ENCODE measurements at regions not wholly inside any gene's neighbourhood (a gene's known extent, or its start where the extent isn't known, plus 50 kb on each side); places are given as distances from the start of the nearest gene placed in this dataset.

- no peak for DNase-seq
Measured at GRCh38 chr5:33224285-33224961, 216.3 kb upstream of the TARS1 start.

- DNase-seq, result no peak
Measured at GRCh38 chr5:33227247-33227646, 213.5 kb upstream of the TARS1 start.

- no peak for DNase-seq
Measured at GRCh38 chr5:33227746-33228145, 213.0 kb upstream of the TARS1 start.

DNA sequence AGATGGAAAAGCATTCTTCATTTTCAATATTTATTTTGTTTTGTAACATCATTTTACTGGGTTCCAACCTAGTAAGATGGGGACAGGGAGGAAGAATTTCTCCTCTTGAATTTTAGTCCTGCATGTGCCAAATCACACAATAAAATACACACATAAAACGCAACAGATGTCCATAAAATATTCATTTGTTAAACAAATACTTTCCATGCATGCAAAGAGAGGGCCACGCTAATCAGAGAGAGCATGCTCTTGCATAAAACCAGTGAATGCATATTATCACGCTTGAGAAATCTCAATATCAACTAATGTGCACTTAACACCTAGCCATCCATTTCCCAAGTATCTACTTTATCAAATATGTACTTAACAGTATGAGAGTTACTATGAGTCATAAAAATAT is 212.6 kb upstream of the TARS1 start:
- no peak for DNase-seq

DNA sequence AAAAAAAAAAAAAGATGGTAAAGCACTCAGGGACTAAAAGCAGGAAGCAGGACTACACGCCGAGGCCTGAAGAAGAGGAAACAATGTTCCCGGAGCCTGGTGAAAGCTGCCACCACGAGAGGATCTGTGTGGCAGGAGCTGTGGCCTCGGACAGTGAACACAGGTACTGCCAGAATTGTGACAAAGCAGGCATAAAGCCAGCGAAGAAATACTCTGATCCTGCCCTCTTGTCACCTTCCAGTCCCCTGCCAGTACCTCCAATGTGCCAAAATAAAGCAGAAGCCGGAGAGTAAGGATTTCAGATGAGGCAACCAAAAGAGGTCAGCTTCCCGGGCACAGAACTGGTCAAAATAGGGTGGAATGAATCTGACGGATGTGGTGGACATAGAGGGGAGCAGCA is 211.5 kb upstream of the TARS1 start:
- DNase-seq, result no peak

- DNase-seq, result no peak
Measured at GRCh38 chr5:33230467-33231078, 210.2 kb upstream of the TARS1 start.

- DNase-seq, result no peak
Measured at GRCh38 chr5:33231214-33231710, 209.5 kb upstream of the TARS1 start.

- no peak for DNase-seq
Measured at GRCh38 chr5:33231935-33232334, 208.8 kb upstream of the TARS1 start.

DNA sequence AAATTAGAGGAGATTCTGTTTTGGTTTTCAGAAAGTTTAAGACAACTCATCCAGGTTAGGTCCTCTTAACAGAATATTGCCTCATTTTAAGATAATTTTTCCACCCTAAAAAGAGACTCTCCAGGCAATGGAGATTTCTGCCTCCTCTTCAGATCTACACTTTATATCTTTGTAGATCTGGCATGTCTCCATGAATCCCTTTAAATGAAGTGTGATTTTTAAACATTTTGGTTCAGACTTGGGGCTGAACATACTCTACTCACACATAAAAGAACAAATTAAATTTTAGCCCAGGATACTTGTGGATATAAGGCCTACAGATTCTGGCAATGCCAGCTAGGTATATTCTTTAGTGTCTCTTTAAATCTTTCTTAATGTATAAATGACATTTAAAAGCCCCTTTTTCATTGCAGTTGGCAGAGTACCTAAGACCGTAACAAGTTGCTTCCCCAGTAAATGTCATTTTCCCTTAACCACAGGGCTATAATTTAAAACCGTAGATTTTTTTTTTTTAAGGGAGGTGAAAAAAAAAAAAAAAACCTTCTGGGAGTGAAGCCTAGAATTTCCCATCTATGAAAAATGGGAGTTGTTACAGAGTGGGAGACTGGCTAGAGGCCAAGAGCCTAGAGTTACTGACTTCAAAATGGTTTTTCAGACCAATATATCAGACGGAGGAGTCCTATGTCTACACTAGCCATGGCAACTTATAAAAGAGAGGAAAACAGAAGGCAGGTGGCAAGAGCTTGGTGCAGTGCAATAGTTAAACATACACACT is 207.8 kb upstream of the TARS1 start:
- DNase-seq, result no peak

GRCh38 chr5:33235304-33235703 is 205.5 kb upstream of the TARS1 start:
- DNase-seq, result no peak

DNA sequence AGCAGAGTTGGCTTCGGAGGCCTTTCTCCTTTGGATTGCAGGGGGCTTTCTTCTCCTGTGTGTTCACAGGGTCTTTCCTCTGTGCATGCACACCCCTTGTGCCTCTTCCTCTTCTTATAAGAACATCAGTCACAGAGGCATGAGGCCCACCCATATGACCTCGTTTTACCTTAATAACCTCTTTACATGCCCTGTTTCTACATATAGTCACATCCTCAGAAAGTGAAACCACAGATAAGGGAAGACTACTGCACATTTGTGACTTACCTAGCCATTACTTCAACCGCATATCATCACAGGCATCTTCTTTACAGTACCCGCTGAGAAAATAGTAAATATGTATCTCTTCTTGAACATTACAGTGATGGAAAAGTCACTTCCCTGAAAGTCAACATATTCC is 204.9 kb upstream of the TARS1 start:
- no peak for DNase-seq

DNA sequence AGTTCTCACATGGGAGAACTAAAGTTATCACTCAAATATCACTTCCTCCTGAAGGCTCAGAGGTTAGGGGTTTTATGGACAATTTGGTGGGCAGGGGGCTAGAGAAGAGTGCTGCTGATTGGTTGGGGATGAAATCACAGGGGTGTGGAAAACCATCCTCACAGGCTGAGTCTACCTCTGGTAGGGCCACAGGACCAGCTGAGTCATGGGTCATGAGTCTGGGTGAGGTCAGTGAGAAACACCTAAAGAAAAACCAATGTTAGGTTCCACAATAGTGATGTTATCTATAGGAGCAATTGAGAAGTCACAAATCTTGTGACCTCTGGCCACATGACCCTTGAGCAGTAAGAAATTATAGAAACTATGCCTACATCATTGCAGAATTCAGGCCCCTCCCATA is 203.3 kb upstream of the TARS1 start:
- no peak for DNase-seq

GRCh38 chr5:33238826-33239695 is 201.7 kb upstream of the TARS1 start:
- DNase-seq, result no peak

DNA sequence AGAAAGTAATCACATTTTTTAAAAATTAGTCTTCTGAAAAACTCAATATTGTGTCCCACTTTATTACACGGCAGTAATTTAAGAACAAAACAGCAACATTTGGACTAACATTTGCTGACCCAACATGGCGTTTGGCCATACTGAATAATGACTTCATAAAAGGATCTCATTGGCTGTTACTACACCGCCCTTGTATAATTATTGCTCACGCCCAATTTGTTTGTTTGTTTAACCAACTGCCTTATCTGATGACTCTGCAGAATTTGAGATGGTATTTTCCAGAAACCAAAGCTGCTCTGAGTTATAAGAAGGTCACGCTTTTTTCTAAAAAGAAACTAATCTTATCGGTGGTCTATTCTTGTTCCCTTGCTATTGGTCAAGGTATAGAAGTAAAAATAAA is 200.2 kb upstream of the TARS1 start:
- no peak for DNase-seq

- DNase-seq, result no peak
Measured at GRCh38 chr5:33241802-33242201, 199.0 kb upstream of the TARS1 start.

GRCh38 chr5:33242277-33242676 is 198.5 kb upstream of the TARS1 start:
- no peak for DNase-seq

- no peak for DNase-seq
Measured at GRCh38 chr5:33244441-33245150, 196.2 kb upstream of the TARS1 start.

- no peak for DNase-seq
Measured at GRCh38 chr5:33254579-33254978, 186.2 kb upstream of the TARS1 start.

- no peak for DNase-seq
Measured at GRCh38 chr5:33257807-33258429, 182.8 kb upstream of the TARS1 start.

GRCh38 chr5:33258553-33258952 is 182.2 kb upstream of the TARS1 start:
- no peak for DNase-seq

DNA sequence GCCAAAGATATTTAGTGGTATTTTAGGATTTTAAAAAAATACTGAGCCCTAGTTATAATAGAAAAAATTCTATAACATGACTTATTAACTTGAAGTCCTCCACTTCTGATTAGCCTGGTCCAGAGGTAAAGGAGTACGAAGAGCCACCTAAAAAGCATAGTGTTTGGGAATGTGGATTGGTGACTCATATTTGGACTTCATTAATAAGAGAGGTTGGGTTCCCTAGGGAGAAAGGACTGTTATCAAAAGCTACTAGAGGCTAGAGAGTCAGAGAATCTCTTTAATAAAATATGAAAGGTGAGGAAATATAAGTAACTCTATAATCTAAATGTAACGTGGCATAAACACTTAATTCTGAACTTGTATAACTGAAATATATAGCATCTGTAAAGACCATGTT is 180.7 kb upstream of the TARS1 start:
- no peak for DNase-seq

DNA sequence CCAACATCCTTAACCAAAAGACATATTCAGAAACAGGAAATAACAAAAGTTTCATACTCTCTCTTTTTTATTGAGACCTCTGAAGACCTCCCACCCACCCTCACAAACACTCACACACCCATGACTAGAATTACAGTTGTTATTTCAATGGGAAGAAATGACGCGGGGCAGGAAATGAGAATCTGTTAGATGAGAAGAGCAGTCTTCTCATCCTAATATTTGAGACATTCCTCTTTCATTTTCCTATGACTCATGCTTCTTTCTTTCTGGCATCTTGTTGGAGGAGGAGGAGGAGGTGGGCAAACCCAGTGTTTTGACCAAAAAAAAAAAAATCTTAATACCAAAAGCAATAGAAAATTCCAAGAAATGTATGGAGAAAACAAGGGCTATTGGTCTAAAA is 179.5 kb upstream of the TARS1 start:
- no peak for DNase-seq

Data from NCI-H446 (cell line).